ENCODE measurements at regions not wholly inside any gene's neighbourhood (a gene's known extent, or its start where the extent isn't known, plus 50 kb on each side); places are given as distances from the start of the nearest gene placed in this dataset.

DNA sequence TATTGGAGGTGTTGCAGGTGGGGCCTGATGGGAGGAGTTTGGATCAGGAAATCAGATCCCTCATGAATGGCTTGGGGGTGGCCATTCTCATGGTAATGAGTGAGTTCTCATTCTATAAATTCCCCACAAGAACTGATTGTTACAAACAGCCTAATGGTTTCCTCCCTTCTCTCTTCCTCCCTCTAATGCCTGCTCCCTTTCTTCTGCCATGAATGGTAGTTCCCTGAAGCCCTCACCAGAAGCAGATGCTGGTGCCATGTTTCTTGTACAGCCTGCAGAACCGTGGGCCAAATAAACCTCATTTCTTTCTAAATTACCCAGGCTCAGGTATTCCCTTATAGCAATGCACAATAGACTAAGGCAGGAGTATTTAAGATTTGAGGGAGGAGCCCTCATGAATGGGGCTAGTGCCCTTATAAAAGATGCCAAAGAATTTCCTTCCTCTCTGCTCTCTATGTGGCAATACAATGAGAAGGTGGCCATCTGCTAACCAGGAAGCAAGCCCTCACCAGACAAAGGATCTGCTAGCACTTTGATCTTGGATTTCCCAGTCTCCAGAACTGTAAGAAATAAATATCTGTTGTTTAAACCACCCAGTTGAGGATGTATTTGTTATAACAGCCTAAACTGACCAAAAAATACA is 251.8 kb downstream of the ZEB2 start:
- TF ChIP-seq FOXA1 (IDR thresholded peaks at IDR 0.05), result no peak
- TF ChIP-seq REST (IDR thresholded peaks at IDR 0.05), result no peak
- TF ChIP-seq, protein P1, sequence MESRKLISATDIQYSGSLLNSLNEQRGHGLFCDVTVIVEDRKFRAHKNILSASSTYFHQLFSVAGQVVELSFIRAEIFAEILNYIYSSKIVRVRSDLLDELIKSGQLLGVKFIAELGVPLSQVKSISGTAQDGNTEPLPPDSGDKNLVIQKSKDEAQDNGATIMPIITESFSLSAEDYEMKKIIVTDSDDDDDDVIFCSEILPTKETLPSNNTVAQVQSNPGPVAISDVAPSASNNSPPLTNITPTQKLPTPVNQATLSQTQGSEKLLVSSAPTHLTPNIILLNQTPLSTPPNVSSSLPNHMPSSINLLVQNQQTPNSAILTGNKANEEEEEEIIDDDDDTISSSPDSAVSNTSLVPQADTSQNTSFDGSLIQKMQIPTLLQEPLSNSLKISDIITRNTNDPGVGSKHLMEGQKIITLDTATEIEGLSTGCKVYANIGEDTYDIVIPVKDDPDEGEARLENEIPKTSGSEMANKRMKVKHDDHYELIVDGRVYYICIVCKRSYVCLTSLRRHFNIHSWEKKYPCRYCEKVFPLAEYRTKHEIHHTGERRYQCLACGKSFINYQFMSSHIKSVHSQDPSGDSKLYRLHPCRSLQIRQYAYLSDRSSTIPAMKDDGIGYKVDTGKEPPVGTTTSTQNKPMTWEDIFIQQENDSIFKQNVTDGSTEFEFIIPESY (IDR thresholded peaks at IDR 0.05), result no peak
- no peak for TF ChIP-seq RAD21 (IDR thresholded peaks at IDR 0.05)
- no peak for TF ChIP-seq GABPA (IDR thresholded peaks at IDR 0.05 in 1 of 2, conservative IDR thresholded peaks at IDR 0.05 in 1 of 2)
- no peak for TF ChIP-seq NR2F2 (IDR thresholded peaks at IDR 0.05)
- TF ChIP-seq, protein P2, sequence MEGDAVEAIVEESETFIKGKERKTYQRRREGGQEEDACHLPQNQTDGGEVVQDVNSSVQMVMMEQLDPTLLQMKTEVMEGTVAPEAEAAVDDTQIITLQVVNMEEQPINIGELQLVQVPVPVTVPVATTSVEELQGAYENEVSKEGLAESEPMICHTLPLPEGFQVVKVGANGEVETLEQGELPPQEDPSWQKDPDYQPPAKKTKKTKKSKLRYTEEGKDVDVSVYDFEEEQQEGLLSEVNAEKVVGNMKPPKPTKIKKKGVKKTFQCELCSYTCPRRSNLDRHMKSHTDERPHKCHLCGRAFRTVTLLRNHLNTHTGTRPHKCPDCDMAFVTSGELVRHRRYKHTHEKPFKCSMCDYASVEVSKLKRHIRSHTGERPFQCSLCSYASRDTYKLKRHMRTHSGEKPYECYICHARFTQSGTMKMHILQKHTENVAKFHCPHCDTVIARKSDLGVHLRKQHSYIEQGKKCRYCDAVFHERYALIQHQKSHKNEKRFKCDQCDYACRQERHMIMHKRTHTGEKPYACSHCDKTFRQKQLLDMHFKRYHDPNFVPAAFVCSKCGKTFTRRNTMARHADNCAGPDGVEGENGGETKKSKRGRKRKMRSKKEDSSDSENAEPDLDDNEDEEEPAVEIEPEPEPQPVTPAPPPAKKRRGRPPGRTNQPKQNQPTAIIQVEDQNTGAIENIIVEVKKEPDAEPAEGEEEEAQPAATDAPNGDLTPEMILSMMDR (IDR thresholded peaks at IDR 0.05; ENCODE audit: low read depth, low read length, missing input control), result no peak
- TF ChIP-seq, protein P3, sequence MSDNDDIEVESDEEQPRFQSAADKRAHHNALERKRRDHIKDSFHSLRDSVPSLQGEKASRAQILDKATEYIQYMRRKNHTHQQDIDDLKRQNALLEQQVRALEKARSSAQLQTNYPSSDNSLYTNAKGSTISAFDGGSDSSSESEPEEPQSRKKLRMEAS (IDR thresholded peaks at IDR 0.05), result no peak
- TF ChIP-seq TAF1 (conservative IDR thresholded peaks at IDR 0.05), result no peak
- no peak for TF ChIP-seq SP1 (IDR thresholded peaks at IDR 0.05)
- no peak for TF ChIP-seq FOXA2 (IDR thresholded peaks at IDR 0.05)
- no peak for TF ChIP-seq YY1 (IDR thresholded peaks at IDR 0.05)
- DNase-seq (ENCODE audit: low spot score), result no peak
- H3K4me1 ChIP-seq (ENCODE audit: control insufficient read depth in 4 of 4, insufficient read depth in 4 of 4, low read length in 3 of 4), result no peaks in the 10 kb centered on the region
- no peaks in the 10 kb centered on the region for H3K36me3 ChIP-seq (ENCODE audit: control insufficient read depth in 4 of 4, insufficient read depth in 3 of 4, low read depth in 1 of 4, low read length in 3 of 4)
- no peaks in the 10 kb centered on the region for H3K9me3 ChIP-seq (ENCODE audit: control insufficient read depth in 4 of 4, low read length in 3 of 4)
- H3K4me3 ChIP-seq (ENCODE audit: low read depth in 1 of 3, low read length in 3 of 3), result no peak overlapping the region
- WGBS, result 89% methylated on average over 1 of the region's 1 CpG
- no peak overlapping the region for H3K27ac ChIP-seq (ENCODE audit: low read depth in 1 of 2, low read length in 2 of 2)
- no peaks in the 10 kb centered on the region for H3K27me3 ChIP-seq (ENCODE audit: control insufficient read depth in 4 of 4, insufficient read depth in 4 of 4, low read length in 3 of 4)
- no peak overlapping the region for H3K9ac ChIP-seq (ENCODE audit: low read depth in 1 of 2, low read length in 2 of 2)

DNA sequence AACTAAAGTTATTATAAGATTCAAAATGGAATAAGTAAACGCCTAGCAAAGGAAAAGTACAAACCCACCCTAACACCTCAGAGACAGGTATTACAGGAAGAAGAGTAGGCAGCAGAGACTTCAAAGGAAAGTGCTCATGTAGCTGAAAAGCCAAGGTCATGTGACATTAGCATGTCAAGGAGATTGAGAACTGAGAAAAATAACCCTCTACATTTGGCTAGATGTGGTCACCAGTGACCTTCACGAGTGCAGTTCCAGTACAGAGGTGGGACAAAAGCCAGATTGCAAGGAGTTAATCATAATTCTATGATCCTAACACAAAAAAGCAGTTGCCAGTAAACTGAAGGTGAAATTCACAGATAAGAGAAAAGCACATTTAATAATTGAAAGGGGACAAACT is 252.7 kb downstream of the ZEB2 start:
- Histone ChIP-seq H3K27me3 (ENCODE audit: control insufficient read depth in 4 of 4, insufficient read depth in 4 of 4, low read length in 3 of 4) (no peaks in the 10 kb centered on the region), H3K9ac (ENCODE audit: low read depth in 1 of 2, low read length in 2 of 2) (no peak overlapping the region), H3K36me3 (ENCODE audit: control insufficient read depth in 4 of 4, insufficient read depth in 3 of 4, low read depth in 1 of 4, low read length in 3 of 4) (no peaks in the 10 kb centered on the region), H3K4me1 (ENCODE audit: control insufficient read depth in 4 of 4, insufficient read depth in 4 of 4, low read length in 3 of 4) (no peaks in the 10 kb centered on the region), H3K9me3 (ENCODE audit: control insufficient read depth in 4 of 4, low read length in 3 of 4) (no peaks in the 10 kb centered on the region), H3K27ac (ENCODE audit: low read depth in 1 of 2, low read length in 2 of 2) (no peak overlapping the region), H3K4me3 (ENCODE audit: low read depth in 1 of 3, low read length in 3 of 3) (no peak overlapping the region)
- WGBS, result 74% methylated on average over 2 of the region's 2 CpGs
- DNase-seq (ENCODE audit: low spot score), result no peak
- no peak for TF ChIP-seq JUND (IDR thresholded peaks at IDR 0.05)
- TF ChIP-seq, protein P3 (IDR thresholded peaks at IDR 0.05), result no peak
- TF ChIP-seq FOXA1 (IDR thresholded peaks at IDR 0.05), result no peak
- no peak for TF ChIP-seq RXRA (IDR thresholded peaks at IDR 0.05)
- no peak for TF ChIP-seq GABPA (IDR thresholded peaks at IDR 0.05 in 1 of 2, conservative IDR thresholded peaks at IDR 0.05 in 1 of 2)
- TF ChIP-seq YY1 (IDR thresholded peaks at IDR 0.05), result no peak
- no peak for TF ChIP-seq HNF4G (IDR thresholded peaks at IDR 0.05)
- TF ChIP-seq EGR1 (IDR thresholded peaks at IDR 0.05; ENCODE audit: low read depth in 2 of 2), result no peak
- no peak for TF ChIP-seq FOXA2 (IDR thresholded peaks at IDR 0.05)
- TF ChIP-seq, protein P2 (IDR thresholded peaks at IDR 0.05; ENCODE audit: low read depth, low read length, missing input control), result no peak
- no peak for TF ChIP-seq SP1 (IDR thresholded peaks at IDR 0.05)
- TF ChIP-seq, protein P1 (IDR thresholded peaks at IDR 0.05), result no peak
- no peak for TF ChIP-seq TAF1 (conservative IDR thresholded peaks at IDR 0.05)
- TF ChIP-seq HNF4A (conservative IDR thresholded peaks at IDR 0.05), result no peak
- no peak for TF ChIP-seq ATF3 (IDR thresholded peaks at IDR 0.05)
- no peak for TF ChIP-seq RAD21 (IDR thresholded peaks at IDR 0.05)
